ENCODE measurements at regions not wholly inside any gene's neighbourhood (a gene's known extent, or its start where the extent isn't known, plus 50 kb on each side); places are given as distances from the start of the nearest gene placed in this dataset.
"Not testable (repeated sequence)": the region's sequence is repeated elsewhere in the genome, so short reads cannot be mapped to it uniquely, and the experiment has no call there.

DNA sequence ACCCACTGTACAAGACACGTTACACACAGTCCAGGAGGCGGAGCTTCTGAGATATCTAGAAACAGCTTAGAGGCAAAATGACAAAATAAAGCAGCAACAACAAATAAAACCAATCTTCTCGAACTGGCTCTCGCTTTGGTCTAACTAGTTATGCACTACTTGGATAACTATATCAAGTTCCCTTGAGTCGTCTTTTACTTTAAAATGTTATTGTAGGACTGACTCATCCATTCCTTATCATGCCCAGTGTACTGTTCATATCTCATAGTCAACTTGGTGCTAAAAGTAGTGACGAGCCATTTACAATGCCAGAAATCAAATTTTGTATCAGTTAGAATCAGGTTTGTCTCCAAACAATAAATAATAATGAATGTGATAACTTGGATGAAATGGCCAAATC, 102.5 kb upstream of the SLC35G4 start:
- no peak for DNase-seq

DNA sequence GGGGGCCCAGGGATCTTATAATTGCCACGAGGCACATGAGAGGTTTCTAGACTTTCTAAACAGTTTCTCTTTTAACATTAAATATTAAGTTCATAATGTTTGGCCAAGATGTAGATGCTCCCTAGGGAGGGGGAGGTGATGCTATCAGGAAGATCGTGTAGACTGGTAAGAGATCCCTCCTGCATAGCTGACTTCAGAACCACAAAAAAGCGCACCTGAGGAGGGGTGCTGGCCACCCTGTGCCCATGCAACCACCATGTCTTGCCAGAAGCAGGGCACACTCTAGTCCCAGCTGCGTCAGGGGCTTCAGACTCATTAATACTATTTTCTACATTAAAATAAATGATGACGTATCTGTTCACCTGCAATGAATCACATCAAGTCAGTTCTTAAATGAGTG, 103.4 kb upstream of the SLC35G4 start:
- no peak for DNase-seq

GRCh38 chr18:11504962-11505361, 104.4 kb upstream of the SLC35G4 start:
- DNase-seq = no peak

GRCh38 chr18:11502368-11502767, 107.0 kb upstream of the SLC35G4 start:
- DNase-seq = no peak

GRCh38 chr18:11501352-11501751, 108.0 kb upstream of the SLC35G4 start:
- no peak for DNase-seq

- no peak for DNase-seq
Measured at GRCh38 chr18:11500153-11501122, 109.0 kb upstream of the SLC35G4 start.

DNA sequence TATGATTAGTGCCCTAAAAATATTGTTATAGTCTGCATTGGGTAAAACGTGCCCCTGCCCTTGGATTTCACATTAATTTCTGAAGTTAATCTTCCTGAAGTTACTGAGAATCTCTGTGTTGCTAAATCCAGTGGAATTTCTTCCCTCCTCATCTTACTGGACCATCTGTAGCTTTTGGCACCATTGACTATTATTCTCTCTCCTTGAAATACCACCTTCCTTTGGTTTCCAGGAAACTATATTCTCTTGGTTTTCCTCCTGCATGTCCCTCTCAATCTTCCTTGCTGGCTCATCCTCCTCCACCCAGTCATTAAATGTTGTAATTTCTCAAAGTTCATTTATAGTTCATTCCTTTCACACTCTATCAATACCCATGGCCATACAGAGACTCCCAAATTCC, 110.6 kb upstream of the SLC35G4 start:
- DNase-seq = no peak

DNA sequence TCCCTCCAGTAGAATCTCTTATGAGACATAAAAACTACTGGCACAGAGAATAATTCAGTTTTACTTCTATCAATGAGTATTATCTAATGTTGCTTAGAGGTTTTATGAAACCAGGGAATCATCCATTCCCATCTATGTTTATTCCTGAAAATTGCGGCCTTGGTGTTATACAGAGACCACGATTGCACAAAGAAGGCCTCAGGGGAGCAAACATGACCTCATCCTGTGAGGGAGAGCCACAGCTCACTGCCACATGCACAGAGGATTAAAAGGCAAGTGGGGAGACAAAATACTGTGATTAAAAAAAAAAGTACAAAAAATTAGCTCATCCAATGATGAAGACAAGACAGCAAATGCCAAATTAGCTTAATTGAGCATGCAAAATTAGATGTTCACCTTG, 111.8 kb upstream of the SLC35G4 start:
- no peak for DNase-seq

- DNase-seq = peak; percentile 27
Measured at GRCh38 chr18:11496526-11497172, 112.7 kb upstream of the SLC35G4 start.

GRCh38 chr18:11495441-11495840, 114.0 kb upstream of the SLC35G4 start:
- DNase-seq = no peak

- no peak for DNase-seq
Measured at GRCh38 chr18:11494107-11494506, 115.3 kb upstream of the SLC35G4 start.

DNA sequence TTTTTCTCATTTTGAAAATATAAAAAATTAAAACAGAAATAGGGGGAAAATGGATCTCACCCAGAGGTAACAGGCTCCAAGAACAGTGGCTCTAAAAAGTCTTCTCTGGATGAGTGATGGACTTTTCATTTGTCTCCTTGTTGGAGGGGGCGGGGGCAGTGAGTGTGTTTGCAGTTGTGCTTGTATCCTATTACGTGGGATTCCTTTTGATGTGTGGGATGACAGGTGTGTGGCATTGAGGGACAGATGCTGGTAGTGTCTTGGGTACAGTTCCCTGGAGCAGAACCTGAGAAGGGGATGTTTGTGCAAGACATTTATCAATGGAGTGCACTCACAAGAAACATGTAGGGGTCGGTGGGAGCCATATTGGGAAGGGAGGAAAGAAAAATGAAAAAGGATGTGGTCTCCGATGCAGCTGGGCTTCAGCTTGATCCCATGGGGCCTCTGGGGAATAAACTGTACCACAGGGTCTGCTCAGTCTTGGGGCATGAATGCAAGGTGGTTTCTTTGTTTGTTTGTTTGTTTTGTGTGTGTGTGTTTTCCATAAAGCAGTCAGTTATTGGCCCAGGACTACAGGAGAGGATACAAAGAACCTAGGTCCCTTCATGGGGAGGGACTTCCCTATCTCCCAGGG, 120.0 kb upstream of the SLC35G4 start:
- no peak for DNase-seq

- DNase-seq = no peak
Measured at GRCh38 chr18:11488175-11488574, 121.2 kb upstream of the SLC35G4 start.

DNA sequence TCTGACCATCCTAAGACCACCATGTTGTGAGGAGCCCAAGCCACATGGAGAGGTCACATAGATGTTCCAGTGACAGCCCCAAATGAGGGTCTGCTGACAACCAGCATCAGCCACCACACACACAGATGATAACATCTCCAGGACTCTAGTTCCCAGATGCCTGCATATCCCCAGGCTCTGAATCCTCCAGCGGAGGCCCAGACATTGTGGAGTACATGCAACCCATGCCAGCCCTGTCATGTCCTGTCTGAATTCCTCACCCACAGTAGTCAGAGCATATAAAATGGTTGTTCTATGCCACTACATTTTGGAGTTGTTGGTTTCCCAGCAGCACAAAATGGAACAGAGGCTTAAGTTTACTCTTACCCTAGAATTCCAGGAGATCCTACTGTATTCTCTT, 122.0 kb upstream of the SLC35G4 start:
- DNase-seq = no peak

- DNase-seq = no peak
Measured at GRCh38 chr18:11482271-11482670, 127.1 kb upstream of the SLC35G4 start.

GRCh38 chr18:11480692-11481091, 128.7 kb upstream of the SLC35G4 start:
- no peak for DNase-seq

DNA sequence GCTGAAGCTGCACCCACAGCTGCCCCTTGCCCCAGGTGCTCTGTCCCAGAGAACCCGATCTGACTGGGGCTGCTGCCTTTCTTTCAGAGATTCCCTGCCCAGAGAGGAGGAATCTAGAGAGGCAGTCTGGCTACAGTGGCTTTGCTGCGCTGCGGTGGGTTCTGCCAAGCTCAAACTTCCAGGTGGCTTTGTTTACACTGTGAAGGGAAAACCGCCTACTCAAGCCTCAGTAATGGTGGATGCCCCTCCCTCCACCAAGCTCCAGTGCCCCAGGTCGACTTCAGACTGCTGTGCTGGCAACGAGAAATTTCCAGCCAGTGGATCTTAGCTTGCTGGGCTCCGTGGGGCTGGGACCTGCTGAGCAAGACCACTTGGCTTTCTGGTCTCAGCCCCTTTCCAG, 130.4 kb upstream of the SLC35G4 start:
- not testable (repeated sequence) for DNase-seq

DNA sequence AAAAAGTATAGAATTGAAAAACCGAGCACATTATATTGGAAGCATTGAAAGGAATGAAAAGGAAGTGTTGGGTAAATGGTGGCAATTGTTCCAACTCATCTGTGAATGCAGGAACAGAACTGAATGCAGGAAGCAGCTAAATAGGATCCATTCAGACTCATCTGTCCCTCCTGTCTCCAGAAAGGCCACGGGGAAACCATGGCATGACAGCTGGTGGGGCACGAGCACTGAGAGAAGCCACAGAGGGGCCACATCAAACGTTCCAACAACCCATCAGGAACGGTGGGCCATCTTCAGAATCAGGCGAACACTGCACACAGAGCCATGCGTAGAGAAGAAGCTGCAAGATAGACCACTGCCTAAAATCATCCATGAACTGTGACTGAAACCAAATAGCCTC, 138.5 kb upstream of the SLC35G4 start:
- DNase-seq = no peak

- DNase-seq = no peak
Measured at GRCh38 chr18:11468617-11469016, 140.8 kb upstream of the SLC35G4 start.

- no peak for DNase-seq
Measured at GRCh38 chr18:11468120-11468519, 141.3 kb upstream of the SLC35G4 start.

GRCh38 chr18:11467611-11468010, 141.8 kb upstream of the SLC35G4 start:
- no peak for DNase-seq

DNA sequence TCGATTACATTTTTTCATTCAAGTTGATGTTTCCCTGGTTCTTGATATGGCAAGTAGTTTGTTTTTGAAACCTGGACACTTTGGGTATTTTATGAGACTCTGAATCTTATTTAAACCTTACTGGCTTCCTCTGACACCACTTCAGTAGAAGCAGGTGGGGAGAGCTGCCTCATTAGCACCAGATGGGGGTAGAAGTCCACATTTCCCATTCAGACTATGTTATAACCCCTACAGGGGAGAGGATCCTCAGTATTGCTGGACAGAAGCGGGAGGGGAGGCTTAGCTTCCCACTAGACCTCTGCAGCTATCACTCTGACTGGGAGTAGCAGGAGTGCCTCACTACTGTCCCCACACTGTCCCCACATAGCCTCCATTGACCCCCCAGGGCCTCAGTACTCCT, 145.3 kb upstream of the SLC35G4 start:
- no peak for DNase-seq

- DNase-seq = no peak
Measured at GRCh38 chr18:11458447-11458846, 150.9 kb upstream of the SLC35G4 start.

DNA sequence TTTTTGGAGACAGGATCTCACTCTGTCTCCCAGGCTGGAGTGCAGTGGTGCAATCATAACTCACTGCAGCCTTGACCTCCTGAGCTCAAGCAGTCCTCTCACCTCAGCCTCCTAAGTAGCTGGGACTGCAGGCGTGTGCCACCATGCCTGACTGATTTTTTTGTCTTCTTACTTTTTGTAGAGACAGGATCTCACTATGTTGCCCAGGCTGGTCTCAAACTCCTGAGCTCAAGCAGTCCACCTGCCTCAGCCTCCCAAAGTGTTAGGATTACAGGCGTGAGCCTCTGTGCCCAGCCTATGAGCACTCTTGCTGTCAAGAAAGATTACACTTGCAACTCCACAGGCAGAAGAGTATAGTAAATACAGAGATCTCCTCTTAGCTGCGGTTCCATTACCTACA, 151.5 kb upstream of the SLC35G4 start:
- not testable (repeated sequence) for DNase-seq

All from DMS79 (cell line).